Stromal cell of bone marrow (primary cell): ENCODE measurements at regions not wholly inside any gene's neighbourhood (a gene's known extent, or its start where the extent isn't known, plus 50 kb on each side); places are given as distances from the start of the nearest gene placed in this dataset.
"Not testable (repeated sequence)": the region's sequence is repeated elsewhere in the genome, so short reads cannot be mapped to it uniquely, and the experiment has no call there.

Experiments used
- DNase-seq: peaks from one replicate; pipeline ENCODE4 v3.0.0-alpha.2; 2012; ENCODE audit warnings: low read depth

DNA sequence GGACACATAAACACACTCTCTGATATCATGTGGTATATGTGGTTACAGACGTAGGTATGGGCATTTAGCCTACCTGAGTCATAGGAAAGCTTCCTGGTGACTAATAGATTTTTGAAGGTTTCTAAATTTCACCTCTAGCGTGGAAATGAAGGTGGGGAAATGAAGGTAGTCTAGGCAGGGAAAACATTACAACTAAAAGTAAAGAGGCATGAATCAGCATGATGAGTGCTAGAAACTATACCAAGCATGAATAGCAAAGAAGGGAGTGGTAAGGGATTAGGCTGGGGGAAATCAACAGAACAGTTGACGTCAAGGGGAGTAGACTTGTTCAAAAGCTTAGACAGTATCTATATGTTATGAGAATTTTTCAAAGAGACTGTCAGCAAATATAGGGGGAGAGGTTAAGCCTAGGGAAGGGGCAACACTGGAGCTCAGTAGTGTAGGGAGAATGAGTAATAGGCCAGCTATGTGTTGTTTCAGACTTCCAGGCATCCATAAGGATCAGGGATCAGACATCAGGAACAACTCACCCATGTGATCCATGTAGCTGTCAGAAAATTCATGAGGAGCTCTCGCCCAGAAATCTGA lies 279.3 kb upstream of the DIPK2B start:
- DNase-seq: peak; percentile 49

DNA sequence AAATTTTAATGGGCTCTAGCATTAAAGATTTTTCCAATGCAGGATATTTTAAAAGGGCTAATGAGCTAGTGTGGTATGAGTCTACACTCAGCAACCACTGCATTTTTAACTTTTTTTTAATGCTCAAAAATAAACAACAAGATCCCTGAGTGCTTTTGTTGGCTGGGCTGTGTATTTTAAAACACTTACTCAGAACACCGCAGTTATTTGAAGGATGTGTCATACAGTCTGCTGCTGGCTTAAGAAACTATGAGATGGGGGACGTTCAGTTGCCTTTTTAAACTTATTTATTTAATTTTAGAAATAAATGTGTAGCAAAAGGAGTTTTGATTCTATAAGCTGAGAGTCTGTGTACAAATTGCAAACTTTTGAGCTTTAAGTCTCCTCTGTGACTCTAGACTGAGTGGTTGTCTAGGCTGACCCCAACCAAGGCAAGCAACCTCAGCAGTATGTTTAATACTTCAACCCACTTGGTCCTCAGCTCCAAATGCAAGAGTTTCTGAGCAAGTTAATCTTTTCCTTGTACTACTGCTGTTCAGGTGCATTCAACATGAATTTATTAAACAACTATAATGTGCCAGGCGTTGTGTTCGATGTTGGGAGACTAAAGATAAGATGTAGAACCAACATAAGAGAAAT lies 278.6 kb upstream of the DIPK2B start:
- peak; percentile 84 for DNase-seq

DNA sequence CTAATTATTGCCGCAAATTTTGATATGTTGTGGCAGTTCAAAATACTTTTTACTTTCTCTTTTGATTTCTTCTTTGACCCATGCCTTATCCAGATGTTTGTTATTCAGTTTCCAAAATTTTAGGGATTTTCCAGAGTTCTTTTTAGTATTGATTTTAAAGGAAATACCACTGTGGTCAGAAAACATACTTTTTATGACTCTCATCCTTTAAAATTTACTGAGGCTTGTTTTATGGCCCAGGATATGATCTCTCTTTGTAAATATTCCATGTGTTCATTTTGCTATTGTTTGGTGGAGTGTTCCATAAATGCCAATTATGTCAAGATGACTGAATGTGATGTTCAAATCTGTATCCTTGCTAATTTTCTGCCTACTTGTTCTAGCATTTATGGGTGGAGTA lies 272.3 kb upstream of the DIPK2B start:
- peak; percentile 66 for DNase-seq

DNA sequence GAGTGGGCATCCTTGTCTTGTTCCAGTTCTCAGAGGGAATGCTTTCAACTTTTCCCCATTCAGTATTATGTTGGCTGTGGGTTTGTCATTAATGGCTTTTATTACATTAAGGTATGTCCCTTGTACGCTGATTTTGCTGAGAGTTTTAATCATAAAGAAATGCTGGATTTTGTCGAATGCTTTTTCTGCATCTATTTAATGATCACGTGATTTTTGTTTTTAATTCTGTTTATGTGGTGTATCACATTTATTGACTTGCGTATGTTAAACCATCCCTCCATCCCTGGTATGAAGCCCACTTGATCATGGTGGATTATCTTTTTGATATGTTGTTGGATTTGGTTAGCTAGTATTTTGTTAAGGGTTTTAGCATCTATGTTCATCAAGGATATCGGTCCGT lies 266.9 kb upstream of the DIPK2B start:
- not testable (repeated sequence) for DNase-seq

GRCh38 chrX:45455732-45456131 lies 255.1 kb upstream of the DIPK2B start:
- DNase-seq: not testable (repeated sequence)

GRCh38 chrX:45454290-45454689 lies 253.6 kb upstream of the DIPK2B start:
- DNase-seq: no peak

DNA sequence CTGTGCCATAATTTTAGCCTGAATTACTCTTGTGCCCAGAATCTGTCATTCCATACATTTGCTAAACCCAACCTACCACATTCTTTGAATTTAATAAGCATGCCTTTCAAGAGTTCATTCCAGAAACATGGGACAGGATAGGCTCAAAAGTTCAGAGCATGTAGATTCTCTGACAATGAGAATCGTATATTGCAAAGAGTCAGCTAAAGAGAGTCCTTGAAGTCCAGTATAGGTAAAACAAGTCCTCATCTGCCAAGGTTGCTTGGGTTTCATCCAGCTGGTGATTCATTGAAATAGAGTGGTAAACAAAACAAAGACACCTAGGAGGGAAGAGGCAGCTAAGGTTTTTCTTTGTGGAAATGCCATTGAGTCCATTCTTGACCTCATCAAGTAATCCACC lies 249.3 kb upstream of the DIPK2B start:
- no peak for DNase-seq

DNA sequence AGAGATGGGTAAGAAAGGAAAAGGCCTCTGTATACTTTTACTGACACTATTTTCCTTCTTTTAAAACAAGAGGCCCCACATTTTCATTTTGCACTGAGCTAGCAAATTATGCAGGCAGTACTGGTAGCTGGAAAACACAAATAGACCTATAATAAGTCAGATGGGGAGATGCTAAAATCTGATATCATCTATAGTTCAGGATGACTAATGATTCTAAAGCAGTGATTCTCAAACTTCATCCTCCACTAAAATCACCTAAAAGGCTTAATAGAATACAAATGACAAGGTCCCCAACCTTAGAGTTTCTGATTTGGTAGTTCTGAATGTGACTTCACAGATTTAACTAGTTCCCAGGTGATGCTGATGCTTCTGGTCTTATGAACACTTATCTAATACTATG lies 247.3 kb upstream of the DIPK2B start:
- no peak for DNase-seq

GRCh38 chrX:45447331-45447730 lies 246.7 kb upstream of the DIPK2B start:
- no peak for DNase-seq

- peak; percentile 74 for DNase-seq
These were observed 245.2 kb upstream of the DIPK2B start for GRCh38 chrX:45445745-45446412.

DNA sequence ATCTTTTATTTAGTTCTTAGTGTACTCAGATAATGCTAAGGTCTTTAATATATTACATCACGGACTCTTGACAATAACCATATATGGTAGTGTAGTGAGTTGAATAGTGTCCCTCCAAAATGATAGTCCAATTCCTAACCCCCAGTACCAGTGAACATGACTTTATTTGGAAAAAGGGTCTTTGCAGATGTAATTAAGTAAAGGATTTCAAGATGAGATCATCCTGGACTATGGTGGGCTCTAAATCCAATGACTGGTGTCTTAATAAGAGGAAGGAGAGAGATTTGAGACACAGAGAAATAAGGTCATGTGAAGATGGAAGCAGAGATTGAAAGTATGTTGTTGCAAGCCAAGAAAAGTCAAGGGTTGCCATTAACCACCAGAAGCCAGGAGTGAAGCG lies 236.5 kb upstream of the DIPK2B start:
- no peak for DNase-seq

- no peak for DNase-seq
These were observed 234.8 kb upstream of the DIPK2B start for GRCh38 chrX:45435481-45435880.

DNA sequence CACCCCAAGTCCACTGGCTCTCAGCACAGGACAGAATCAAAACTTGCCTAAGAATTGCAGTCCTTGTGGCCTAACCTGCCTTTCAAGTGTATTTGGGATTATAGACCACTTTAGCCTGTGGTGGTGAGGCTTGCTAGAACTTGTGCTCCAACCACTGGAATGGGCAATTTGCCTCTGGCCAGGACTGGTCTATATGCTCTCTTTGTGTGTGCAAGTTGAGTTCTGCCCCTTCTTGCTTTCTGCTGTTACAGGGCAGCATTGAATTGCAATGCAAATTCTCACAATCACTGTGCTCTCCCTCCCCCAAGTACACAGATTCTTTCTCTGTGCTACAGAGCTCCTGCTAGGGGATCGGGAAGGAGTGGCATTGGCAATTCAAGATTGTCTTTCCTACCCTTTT lies 233.6 kb upstream of the DIPK2B start:
- no peak for DNase-seq

- peak; percentile 79 for DNase-seq
These were observed 228.2 kb upstream of the DIPK2B start for GRCh38 chrX:45428831-45429230.

DNA sequence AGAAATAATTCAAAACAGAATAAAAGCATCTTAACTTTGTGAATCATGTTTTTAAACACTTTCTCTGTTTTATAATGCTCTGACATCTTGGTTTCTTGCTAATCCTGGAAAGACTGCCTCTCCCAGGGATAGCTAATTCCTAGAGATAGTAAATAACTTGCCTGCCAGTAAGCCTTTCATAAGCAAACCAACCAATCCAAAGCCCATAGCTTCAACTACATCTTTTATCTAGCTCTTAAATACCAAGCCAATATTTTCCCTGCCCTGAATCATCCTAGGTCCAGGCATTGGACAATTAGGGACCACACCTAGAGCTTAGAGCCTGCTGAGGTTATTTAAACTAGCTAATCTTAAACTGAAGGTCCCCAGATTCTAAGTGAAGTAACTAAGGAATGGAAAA lies 223.7 kb upstream of the DIPK2B start:
- DNase-seq: no peak

DNA sequence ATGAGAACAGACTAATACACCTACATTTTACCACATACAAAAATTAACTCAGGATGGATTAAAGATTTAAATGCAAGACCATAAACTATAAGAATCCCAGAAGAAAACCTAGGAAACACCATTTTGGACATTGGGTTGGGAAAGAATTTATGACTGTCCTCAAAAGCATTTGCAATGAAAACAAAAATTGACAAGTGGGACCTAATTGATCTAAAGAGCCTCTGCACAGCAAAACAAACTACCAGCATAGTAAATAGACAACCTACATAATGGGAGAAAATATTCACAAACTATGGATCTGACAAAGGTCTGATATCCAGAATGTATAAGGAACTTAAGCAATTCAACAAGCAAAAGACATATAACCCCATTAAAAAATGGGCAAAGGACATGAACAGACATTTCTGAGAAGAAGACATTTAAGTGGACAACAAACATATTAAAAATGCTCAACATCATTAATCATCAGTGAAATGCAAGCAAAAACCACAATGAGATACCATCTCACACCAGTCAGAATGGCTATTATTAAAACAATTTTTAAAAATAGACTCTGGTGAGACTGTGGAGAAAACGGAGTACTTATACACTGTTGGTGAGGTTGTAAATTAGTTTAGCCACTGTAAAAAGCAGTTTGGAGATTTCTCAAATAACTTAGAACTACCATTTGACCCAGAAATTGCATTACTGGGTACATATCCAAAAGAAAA lies 221.7 kb upstream of the DIPK2B start:
- no peak for DNase-seq

DNA sequence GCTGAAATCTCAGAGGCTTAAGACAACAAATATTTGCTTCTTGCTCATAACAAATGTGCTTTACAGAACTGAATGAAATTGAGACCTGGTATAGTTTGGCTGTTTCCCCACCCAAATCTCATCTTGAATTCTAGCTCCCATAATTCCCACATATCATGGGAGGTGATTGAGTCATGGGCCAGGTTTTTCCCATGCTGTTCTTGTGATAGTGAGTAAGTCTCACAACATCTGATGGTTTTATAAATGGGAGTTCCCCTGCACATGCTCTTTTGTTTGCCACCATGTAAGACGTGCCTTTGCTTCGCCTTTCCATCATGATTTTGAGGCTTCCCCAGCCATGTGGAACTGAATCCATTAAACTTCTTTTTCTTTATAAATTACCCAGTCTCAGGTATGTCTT lies 221.1 kb upstream of the DIPK2B start:
- no peak for DNase-seq

GRCh38 chrX:45404206-45404605 lies 203.5 kb upstream of the DIPK2B start:
- DNase-seq: no peak

DNA sequence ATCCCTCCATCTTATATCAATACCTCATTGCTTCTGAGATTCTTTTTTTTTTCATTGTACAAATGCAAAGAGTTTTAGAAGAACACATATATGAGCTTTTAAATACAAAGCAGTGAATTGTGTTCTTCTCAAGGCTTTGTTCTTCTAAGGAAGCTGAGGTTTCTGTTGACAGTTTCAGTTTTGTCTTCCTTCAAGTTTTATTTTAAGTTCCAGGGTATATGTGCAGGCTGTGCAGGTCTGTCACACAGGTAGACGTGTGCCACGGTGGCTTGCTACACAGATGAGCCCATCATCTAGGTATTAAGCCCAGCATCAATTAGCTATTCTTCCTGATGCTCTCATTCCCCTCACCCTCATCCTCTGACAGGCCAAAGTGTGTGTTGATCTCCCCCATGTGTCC lies 201.2 kb upstream of the DIPK2B start:
- no peak for DNase-seq

DNA sequence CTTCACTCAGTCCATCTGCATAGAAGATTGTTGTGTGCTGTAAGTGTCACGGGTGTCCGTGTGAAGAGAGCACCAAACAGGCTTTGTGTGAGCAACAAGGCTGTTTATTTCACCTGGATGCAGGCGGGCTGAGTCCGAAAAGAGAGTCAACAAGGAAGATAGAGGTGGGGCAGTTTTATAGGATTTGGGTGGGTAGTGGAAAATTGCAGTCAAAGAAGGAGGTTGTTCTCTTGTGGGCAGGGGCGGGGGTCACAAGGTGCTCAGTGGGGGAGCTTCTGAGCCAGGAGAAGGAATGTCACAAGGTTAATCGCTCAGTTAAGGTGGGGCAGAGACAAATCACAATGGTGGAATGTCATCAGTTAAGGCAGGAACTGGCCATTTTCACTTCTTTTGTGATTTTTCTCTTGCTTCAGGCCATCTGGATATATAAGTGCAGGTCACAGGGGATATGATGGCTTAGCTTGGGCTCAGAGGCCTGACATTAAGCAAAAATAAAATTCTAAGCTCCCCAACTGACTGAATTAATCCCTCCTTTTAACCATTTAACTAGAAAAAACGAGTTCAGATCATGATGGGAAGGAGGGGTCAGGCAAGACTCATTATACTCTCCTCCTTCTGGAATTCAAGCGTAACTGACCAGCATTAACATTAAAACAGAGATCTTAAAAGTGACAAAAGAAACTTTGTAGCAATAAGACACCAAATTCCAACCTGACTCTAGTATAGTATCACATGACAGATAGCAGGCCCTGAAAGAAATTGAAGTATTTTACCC lies 200.5 kb upstream of the DIPK2B start:
- DNase-seq: not testable (repeated sequence)

DNA sequence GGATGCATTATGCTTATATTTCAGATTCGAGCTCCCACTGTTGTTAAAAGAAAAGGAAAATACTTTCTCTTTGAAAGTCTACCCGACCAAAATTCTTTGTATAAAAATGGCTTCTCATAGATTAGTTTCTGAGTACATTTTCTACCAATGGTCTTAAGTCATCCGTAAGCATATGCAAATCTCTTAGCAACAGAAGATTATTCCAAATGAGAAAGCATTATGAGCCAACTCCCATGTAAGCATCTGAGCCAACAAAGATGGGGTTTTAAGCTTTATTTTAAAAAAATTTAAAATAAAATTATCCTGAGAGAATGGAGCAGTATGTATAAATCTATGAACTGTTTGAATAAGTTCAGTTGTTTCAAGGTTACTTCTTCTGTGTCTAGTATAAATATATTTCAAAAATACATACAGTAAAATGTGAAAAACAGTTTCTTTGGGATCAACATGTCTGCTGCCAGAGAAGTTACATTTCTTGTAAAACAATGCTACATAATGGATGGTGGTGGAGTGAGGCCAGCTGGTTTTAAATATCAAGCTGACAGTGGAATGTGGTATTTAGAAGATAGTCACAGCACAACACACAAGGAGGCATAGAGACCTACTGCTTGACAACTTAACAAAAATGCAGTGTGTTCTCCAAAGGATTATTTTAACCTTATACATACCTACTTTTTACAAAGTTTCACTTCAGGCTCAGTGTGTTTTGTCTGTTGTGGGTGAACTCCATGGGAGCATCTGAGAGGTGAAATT lies 199.5 kb upstream of the DIPK2B start:
- DNase-seq: no peak

GRCh38 chrX:45385757-45386156 lies 185.1 kb upstream of the DIPK2B start:
- DNase-seq: peak; percentile 22
